ENCODE measurements at regions not wholly inside any gene's neighbourhood (a gene's known extent, or its start where the extent isn't known, plus 50 kb on each side); places are given as distances from the start of the nearest gene placed in this dataset.

DNA sequence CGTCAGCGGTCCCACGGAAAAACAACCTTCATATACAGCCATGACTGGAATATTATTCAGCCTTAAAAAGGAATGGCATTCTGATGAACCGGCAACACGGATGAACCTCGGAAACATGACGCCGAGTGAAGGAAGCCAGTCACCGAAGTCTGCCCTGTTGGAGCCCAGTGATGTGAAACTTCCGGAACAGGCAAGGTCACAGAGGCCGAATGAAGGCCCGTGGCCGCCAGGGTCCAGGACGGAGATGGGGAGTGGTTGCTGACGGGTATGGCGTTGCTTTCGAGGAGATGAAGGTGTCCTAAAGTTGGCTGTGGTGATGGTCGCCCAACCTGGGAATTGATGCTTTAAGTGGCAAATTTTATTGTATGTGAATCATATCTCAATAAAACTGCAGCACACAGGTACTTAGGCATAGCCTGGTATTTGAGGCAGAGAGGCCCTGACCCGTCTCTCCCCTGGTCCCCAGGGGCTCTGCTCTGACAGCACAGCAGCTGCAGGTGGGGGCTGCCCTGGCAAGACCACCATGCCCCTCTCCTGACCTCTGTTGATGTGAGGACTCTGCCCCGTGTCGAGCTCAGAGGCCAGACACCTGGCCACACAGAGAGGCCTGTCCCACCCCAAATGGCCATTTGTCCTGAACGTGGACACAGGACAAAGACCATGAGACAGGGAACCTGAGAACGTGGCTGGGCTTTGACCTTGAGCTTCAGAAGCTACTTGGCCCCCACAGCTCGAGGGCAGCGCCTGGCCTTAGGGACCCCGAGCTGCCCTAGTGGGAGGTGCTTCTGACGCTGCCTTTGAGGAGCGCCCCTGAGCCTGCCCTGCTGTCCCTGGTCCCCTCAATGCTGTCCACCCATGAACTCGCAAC lies 1090.8 kb downstream of the BRD1 start:
- TF ChIP-seq ZNF426 (tag by site-specific recombination; IDR thresholded peaks at IDR 0.05) (no peak), ZNF747 (tag by site-specific recombination; IDR thresholded peaks at IDR 0.05) (no peak), GLI2 (tag by site-specific recombination; IDR thresholded peaks at IDR 0.05; ENCODE audit: borderline replicate concordance, low read depth) (no peak), ZNF24 (tag by site-specific recombination; IDR thresholded peaks at IDR 0.05) (no peak), ZEB2 (tag by site-specific recombination; IDR thresholded peaks at IDR 0.05) (no peak), BCL11B (tag by site-specific recombination; IDR thresholded peaks at IDR 0.05; ENCODE audit: low read depth) (no peak), ZFP37 (tag by site-specific recombination; IDR thresholded peaks at IDR 0.05) (no peak), ZNF133 (tag by site-specific recombination; IDR thresholded peaks at IDR 0.05) (no peak), ZNF626 (tag by site-specific recombination; IDR thresholded peaks at IDR 0.05) (no peak), ZSCAN16 (tag by site-specific recombination; IDR thresholded peaks at IDR 0.05) (no peak), ZNF248 (tag by site-specific recombination; IDR thresholded peaks at IDR 0.05) (no peak), ZNF658 (tag by site-specific recombination; IDR thresholded peaks at IDR 0.05) (no peak), KLF1 (tag by site-specific recombination; IDR thresholded peaks at IDR 0.05) (no peak), ZNF837 (tag by site-specific recombination; IDR thresholded peaks at IDR 0.05) (no peak)
- TF ChIP-seq, protein P1, sequence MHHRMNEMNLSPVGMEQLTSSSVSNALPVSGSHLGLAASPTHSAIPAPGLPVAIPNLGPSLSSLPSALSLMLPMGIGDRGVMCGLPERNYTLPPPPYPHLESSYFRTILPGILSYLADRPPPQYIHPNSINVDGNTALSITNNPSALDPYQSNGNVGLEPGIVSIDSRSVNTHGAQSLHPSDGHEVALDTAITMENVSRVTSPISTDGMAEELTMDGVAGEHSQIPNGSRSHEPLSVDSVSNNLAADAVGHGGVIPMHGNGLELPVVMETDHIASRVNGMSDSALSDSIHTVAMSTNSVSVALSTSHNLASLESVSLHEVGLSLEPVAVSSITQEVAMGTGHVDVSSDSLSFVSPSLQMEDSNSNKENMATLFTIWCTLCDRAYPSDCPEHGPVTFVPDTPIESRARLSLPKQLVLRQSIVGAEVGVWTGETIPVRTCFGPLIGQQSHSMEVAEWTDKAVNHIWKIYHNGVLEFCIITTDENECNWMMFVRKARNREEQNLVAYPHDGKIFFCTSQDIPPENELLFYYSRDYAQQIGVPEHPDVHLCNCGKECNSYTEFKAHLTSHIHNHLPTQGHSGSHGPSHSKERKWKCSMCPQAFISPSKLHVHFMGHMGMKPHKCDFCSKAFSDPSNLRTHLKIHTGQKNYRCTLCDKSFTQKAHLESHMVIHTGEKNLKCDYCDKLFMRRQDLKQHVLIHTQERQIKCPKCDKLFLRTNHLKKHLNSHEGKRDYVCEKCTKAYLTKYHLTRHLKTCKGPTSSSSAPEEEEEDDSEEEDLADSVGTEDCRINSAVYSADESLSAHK (tag by site-specific recombination; IDR thresholded peaks at IDR 0.05): no peak
- TF ChIP-seq, protein P2, sequence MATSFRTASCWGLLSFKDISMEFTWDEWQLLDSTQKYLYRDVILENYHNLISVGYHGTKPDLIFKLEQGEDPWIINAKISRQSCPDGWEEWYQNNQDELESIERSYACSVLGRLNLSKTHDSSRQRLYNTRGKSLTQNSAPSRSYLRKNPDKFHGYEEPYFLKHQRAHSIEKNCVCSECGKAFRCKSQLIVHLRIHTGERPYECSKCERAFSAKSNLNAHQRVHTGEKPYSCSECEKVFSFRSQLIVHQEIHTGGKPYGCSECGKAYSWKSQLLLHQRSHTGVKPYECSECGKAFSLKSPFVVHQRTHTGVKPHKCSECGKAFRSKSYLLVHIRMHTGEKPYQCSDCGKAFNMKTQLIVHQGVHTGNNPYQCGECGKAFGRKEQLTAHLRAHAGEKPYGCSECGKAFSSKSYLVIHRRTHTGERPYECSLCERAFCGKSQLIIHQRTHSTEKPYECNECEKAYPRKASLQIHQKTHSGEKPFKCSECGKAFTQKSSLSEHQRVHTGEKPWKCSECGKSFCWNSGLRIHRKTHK (tag by site-specific recombination; IDR thresholded peaks at IDR 0.05): no peak
- Histone ChIP-seq H3K9me3 (ENCODE audit: control insufficient read depth, insufficient read depth, low read depth, low read length) (no peaks in the 10 kb centered on the region), H3K4me3 (ENCODE audit: low read depth, low read length) (no peak overlapping the region), H3K4me1 (ENCODE audit: control insufficient read depth, insufficient read depth, low read length) (no peaks in the 10 kb centered on the region), H3K36me3 (ENCODE audit: control insufficient read depth in 2 of 2, insufficient read depth in 1 of 2, low read length in 2 of 2) (no peaks in the 10 kb centered on the region), H3K27ac (ENCODE audit: extremely low read depth, low read depth, low read length) (no peak overlapping the region)
- ChIA-PET POLR2A (no interaction called here), CTCF (no interaction called here)

- Histone ChIP-seq H3K27ac (ENCODE audit: extremely low read depth, low read depth, low read length) (no peak overlapping the region), H3K9me3 (ENCODE audit: control insufficient read depth, insufficient read depth, low read depth, low read length) (no peaks in the 10 kb centered on the region), H3K36me3 (ENCODE audit: control insufficient read depth in 2 of 2, insufficient read depth in 1 of 2, low read length in 2 of 2) (no peaks in the 10 kb centered on the region), H3K4me1 (ENCODE audit: control insufficient read depth, insufficient read depth, low read length) (no peaks in the 10 kb centered on the region), H3K4me3 (ENCODE audit: low read depth, low read length) (no peak overlapping the region)
- ChIA-PET CTCF (no interaction called here), POLR2A (no interaction called here)
- no peak for TF ChIP-seq ZNF140 (tag by site-specific recombination; IDR thresholded peaks at IDR 0.05)
- TF ChIP-seq, protein P3, sequence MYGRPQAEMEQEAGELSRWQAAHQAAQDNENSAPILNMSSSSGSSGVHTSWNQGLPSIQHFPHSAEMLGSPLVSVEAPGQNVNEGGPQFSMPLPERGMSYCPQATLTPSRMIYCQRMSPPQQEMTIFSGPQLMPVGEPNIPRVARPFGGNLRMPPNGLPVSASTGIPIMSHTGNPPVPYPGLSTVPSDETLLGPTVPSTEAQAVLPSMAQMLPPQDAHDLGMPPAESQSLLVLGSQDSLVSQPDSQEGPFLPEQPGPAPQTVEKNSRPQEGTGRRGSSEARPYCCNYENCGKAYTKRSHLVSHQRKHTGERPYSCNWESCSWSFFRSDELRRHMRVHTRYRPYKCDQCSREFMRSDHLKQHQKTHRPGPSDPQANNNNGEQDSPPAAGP (tag by site-specific recombination; IDR thresholded peaks at IDR 0.05): no peak
- TF ChIP-seq, protein P4, sequence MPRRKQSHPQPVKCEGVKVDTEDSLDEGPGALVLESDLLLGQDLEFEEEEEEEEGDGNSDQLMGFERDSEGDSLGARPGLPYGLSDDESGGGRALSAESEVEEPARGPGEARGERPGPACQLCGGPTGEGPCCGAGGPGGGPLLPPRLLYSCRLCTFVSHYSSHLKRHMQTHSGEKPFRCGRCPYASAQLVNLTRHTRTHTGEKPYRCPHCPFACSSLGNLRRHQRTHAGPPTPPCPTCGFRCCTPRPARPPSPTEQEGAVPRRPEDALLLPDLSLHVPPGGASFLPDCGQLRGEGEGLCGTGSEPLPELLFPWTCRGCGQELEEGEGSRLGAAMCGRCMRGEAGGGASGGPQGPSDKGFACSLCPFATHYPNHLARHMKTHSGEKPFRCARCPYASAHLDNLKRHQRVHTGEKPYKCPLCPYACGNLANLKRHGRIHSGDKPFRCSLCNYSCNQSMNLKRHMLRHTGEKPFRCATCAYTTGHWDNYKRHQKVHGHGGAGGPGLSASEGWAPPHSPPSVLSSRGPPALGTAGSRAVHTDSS (tag by site-specific recombination; IDR thresholded peaks at IDR 0.05): no peak
Observed at GRCh38 chr22:48734961-48735360, 1092.7 kb downstream of the BRD1 start.
